ENCODE measurements at regions not wholly inside any gene's neighbourhood (a gene's known extent, or its start where the extent isn't known, plus 50 kb on each side); places are given as distances from the start of the nearest gene placed in this dataset.

- H3K36me3 ChIP-seq (ENCODE audit: control insufficient read depth, insufficient read depth, low read length), result no peaks in the 10 kb centered on the region
- Mint-ChIP-seq H3K27me3 (ENCODE audit: low read depth in 2 of 2) (no peaks in the 10 kb centered on the region), H3K4me3 (no peak overlapping the region), H3K36me3 (no peaks in the 10 kb centered on the region), H3K9me3 (peaks cover 11 to 26% of the 10 kb centered on the region in 2 donors), H3K4me1 (no peaks in the 10 kb centered on the region), H3K27ac (no peak overlapping the region)
- H3K4me1 ChIP-seq (ENCODE audit: control insufficient read depth, insufficient read depth, low read length), result no peaks in the 10 kb centered on the region
- TF ChIP-seq CTCF (IDR thresholded peaks at IDR 0.05), result no peak
- ATAC-seq (no peak), DNase-seq (no peak)
- H3K9me3 ChIP-seq (ENCODE audit: control insufficient read depth, insufficient read depth, low read length), result no peaks in the 10 kb centered on the region
- no peak overlapping the region for H3K4me3 ChIP-seq (ENCODE audit: low read length)
- no peak overlapping the region for H3K27ac ChIP-seq (ENCODE audit: low read length)
- intact Hi-C loops (cut with micrococcal nuclease), result no loop called here
- 65% methylated on average over 5 of the region's 5 CpGs for WGBS (ENCODE audit: insufficient coverage)
- no peaks in the 10 kb centered on the region for H3K27me3 ChIP-seq (ENCODE audit: control insufficient read depth, insufficient read depth, low read length)
These were observed 439.1 kb downstream of the GRB14 start for GRCh38 chr2:164182116-164182627.

GRCh38 chr2:164178835-164179465 lies 442.3 kb downstream of the GRB14 start:
- Mint-ChIP-seq H3K27ac (no peak overlapping the region), H3K4me3 (no peak overlapping the region), H3K4me1 (no peaks in the 10 kb centered on the region), H3K27me3 (ENCODE audit: low read depth in 2 of 2) (no peaks in the 10 kb centered on the region), H3K9me3 (peaks cover 15 to 23% of the 10 kb centered on the region in 2 donors), H3K36me3 (no peaks in the 10 kb centered on the region)
- Histone ChIP-seq H3K36me3 (ENCODE audit: control insufficient read depth, insufficient read depth, low read length) (no peaks in the 10 kb centered on the region), H3K9me3 (ENCODE audit: control insufficient read depth, insufficient read depth, low read length) (peaks cover under 1% of the 10 kb centered on the region), H3K4me3 (ENCODE audit: low read length) (no peak overlapping the region), H3K4me1 (ENCODE audit: control insufficient read depth, insufficient read depth, low read length) (no peaks in the 10 kb centered on the region), H3K27me3 (ENCODE audit: control insufficient read depth, insufficient read depth, low read length) (no peaks in the 10 kb centered on the region), H3K27ac (ENCODE audit: low read length) (no peak overlapping the region)
- WGBS (ENCODE audit: insufficient coverage), result 70% methylated on average over 3 of the region's 3 CpGs
- intact Hi-C loops (cut with micrococcal nuclease), result no loop called here
- ATAC-seq, result no peak
- TF ChIP-seq CTCF (IDR thresholded peaks at IDR 0.05), result no peak
- DNase-seq, result no peak

- Histone ChIP-seq H3K27me3 (ENCODE audit: control insufficient read depth, insufficient read depth, low read length) (no peaks in the 10 kb centered on the region), H3K4me1 (ENCODE audit: control insufficient read depth, insufficient read depth, low read length) (no peaks in the 10 kb centered on the region), H3K36me3 (ENCODE audit: control insufficient read depth, insufficient read depth, low read length) (no peaks in the 10 kb centered on the region), H3K27ac (ENCODE audit: low read length) (no peak overlapping the region), H3K4me3 (ENCODE audit: low read length) (no peak overlapping the region), H3K9me3 (ENCODE audit: control insufficient read depth, insufficient read depth, low read length) (no peaks in the 10 kb centered on the region)
- no peaks in the 10 kb centered on the region for H3K36me3 Mint-ChIP-seq
- 87% methylated on average over 7 of the region's 8 CpGs for WGBS (ENCODE audit: insufficient coverage)
- H3K27ac Mint-ChIP-seq, result no peak overlapping the region
- DNase-seq, result no peak
- TF ChIP-seq CTCF (IDR thresholded peaks at IDR 0.05), result no peak
- no peak for ATAC-seq
- H3K4me3 Mint-ChIP-seq, result no peak overlapping the region
- no peaks in the 10 kb centered on the region for H3K4me1 Mint-ChIP-seq
- peaks cover 9 to 21% of the 10 kb centered on the region in 2 donors for H3K9me3 Mint-ChIP-seq
- intact Hi-C loops (cut with micrococcal nuclease), result no loop called here
- H3K27me3 Mint-ChIP-seq (ENCODE audit: low read depth in 2 of 2), result no peaks in the 10 kb centered on the region
These were observed 428.8 kb upstream of the FIGN start for GRCh38 chr2:164164602-164165001.

GRCh38 chr2:164155558-164155957 lies 419.8 kb upstream of the FIGN start:
- H3K4me1 Mint-ChIP-seq, result no peaks in the 10 kb centered on the region
- Histone ChIP-seq H3K4me1 (ENCODE audit: control insufficient read depth, insufficient read depth, low read length) (no peaks in the 10 kb centered on the region), H3K36me3 (ENCODE audit: control insufficient read depth, insufficient read depth, low read length) (no peaks in the 10 kb centered on the region), H3K27ac (ENCODE audit: low read length) (no peak overlapping the region), H3K9me3 (ENCODE audit: control insufficient read depth, insufficient read depth, low read length) (no peaks in the 10 kb centered on the region), H3K4me3 (ENCODE audit: low read length) (no peak overlapping the region), H3K27me3 (ENCODE audit: control insufficient read depth, insufficient read depth, low read length) (no peaks in the 10 kb centered on the region)
- H3K27me3 Mint-ChIP-seq (ENCODE audit: low read depth in 2 of 2), result no peaks in the 10 kb centered on the region
- DNase-seq (no peak), ATAC-seq (no peak)
- no peaks in the 10 kb centered on the region for H3K36me3 Mint-ChIP-seq
- peaks cover 7 to 8% of the 10 kb centered on the region in 2 donors for H3K9me3 Mint-ChIP-seq
- H3K4me3 Mint-ChIP-seq, result no peak overlapping the region
- no peak for TF ChIP-seq CTCF (IDR thresholded peaks at IDR 0.05)
- no peak overlapping the region for H3K27ac Mint-ChIP-seq
- intact Hi-C loops (cut with micrococcal nuclease), result no loop called here
